ENCODE measurements at regions not wholly inside any gene's neighbourhood (a gene's known extent, or its start where the extent isn't known, plus 50 kb on each side); places are given as distances from the start of the nearest gene placed in this dataset.

GRCh38 chr20:11020712-11021111, 346.9 kb upstream of the JAG1 start:
- no peak for TF ChIP-seq CTCF (IDR thresholded peaks at IDR 0.05)
- Histone ChIP-seq H3K9me3 (no peaks in the 10 kb centered on the region), H3K27ac (no peak overlapping the region), H3K4me3 (no peak overlapping the region), H3K36me3 (no peaks in the 10 kb centered on the region), H3K4me1 (no peaks in the 10 kb centered on the region), H3K27me3 (ENCODE audit: low read depth) (no peaks in the 10 kb centered on the region)
- ATAC-seq (no peak), DNase-seq (no peak)
- intact Hi-C loops (cut with DNase I): no loop called here

- no peaks in the 10 kb centered on the region for H3K4me1 ChIP-seq
- TF ChIP-seq CTCF (IDR thresholded peaks at IDR 0.05): no peak
- H3K27ac ChIP-seq: no peak overlapping the region
- no peaks in the 10 kb centered on the region for H3K36me3 ChIP-seq
- H3K27me3 ChIP-seq (ENCODE audit: low read depth): no peaks in the 10 kb centered on the region
- no peak overlapping the region for H3K4me3 ChIP-seq
- intact Hi-C loops (cut with DNase I): no loop called here
- peaks cover 3% of the 10 kb centered on the region for H3K9me3 ChIP-seq
- ATAC-seq (no peak), DNase-seq (no peak)
These were observed 353.4 kb upstream of the JAG1 start for GRCh38 chr20:11027224-11027623.

- no peak for TF ChIP-seq CTCF (IDR thresholded peaks at IDR 0.05)
- Histone ChIP-seq H3K27ac (no peak overlapping the region), H3K4me3 (no peak overlapping the region), H3K9me3 (peaks cover 3% of the 10 kb centered on the region), H3K27me3 (ENCODE audit: low read depth) (no peaks in the 10 kb centered on the region), H3K4me1 (no peaks in the 10 kb centered on the region), H3K36me3 (no peaks in the 10 kb centered on the region)
- DNase-seq: no peak
- intact Hi-C loops (cut with DNase I): no loop called here
- ATAC-seq: no peak
These were observed 356.6 kb upstream of the JAG1 start for GRCh38 chr20:11030351-11030750.

- Histone ChIP-seq H3K4me1 (no peaks in the 10 kb centered on the region), H3K36me3 (no peaks in the 10 kb centered on the region), H3K4me3 (no peak overlapping the region), H3K27ac (no peak overlapping the region), H3K27me3 (ENCODE audit: low read depth) (no peaks in the 10 kb centered on the region), H3K9me3 (peaks cover 3% of the 10 kb centered on the region)
- intact Hi-C loops (cut with DNase I): no loop called here
- ATAC-seq (no peak), DNase-seq (no peak)
- TF ChIP-seq CTCF (IDR thresholded peaks at IDR 0.05): no peak
These were observed 357.5 kb upstream of the JAG1 start for GRCh38 chr20:11031300-11031699.

GRCh38 chr20:11032611-11033010, 358.8 kb upstream of the JAG1 start:
- Histone ChIP-seq H3K27ac (no peak overlapping the region), H3K4me1 (no peaks in the 10 kb centered on the region), H3K27me3 (ENCODE audit: low read depth) (no peaks in the 10 kb centered on the region), H3K36me3 (no peaks in the 10 kb centered on the region), H3K9me3 (peaks cover 3% of the 10 kb centered on the region), H3K4me3 (no peak overlapping the region)
- intact Hi-C loops (cut with DNase I): no loop called here
- DNase-seq (no peak), ATAC-seq (no peak)
- no peak for TF ChIP-seq CTCF (IDR thresholded peaks at IDR 0.05)

GRCh38 chr20:11034025-11034424, 360.2 kb upstream of the JAG1 start:
- H3K27ac ChIP-seq: no peak overlapping the region

More at GRCh38 chr20:11034025-11034424, 360.2 kb upstream of the JAG1 start:
- Histone ChIP-seq H3K27me3 (ENCODE audit: low read depth) (no peaks in the 10 kb centered on the region), H3K4me1 (no peaks in the 10 kb centered on the region), H3K4me3 (no peak overlapping the region), H3K36me3 (no peaks in the 10 kb centered on the region), H3K9me3 (peaks cover 3% of the 10 kb centered on the region)
- no peak for DNase-seq
- intact Hi-C loops (cut with DNase I): no loop called here
- no peak for TF ChIP-seq CTCF (IDR thresholded peaks at IDR 0.05)
- ATAC-seq: no peak
